Fibroblast of peridontal ligament (primary cell): ENCODE measurements at regions not wholly inside any gene's neighbourhood (a gene's known extent, or its start where the extent isn't known, plus 50 kb on each side); places are given as distances from the start of the nearest gene placed in this dataset.
A peak's percentile ranks its signal among the peaks of the same experiment; 100 is the strongest.

ENCODE experiments used
- DNase-seq: peaks from one replicate; pipeline ENCODE4 v3.0.0-alpha.2; 2010; ENCODE audit errors: extremely low read depth

- DNase-seq: no peak
Measured at GRCh38 chr6:170483413-170483812, 69.7 kb downstream of the PSMB1 start.

GRCh38 chr6:170480050-170480692 lies 72.9 kb downstream of the PSMB1 start:
- DNase-seq: no peak

- no peak for DNase-seq
Measured at GRCh38 chr6:170476360-170476759, 76.7 kb downstream of the PSMB1 start.

GRCh38 chr6:170475118-170475517 lies 78.0 kb downstream of the PSMB1 start:
- no peak for DNase-seq

GRCh38 chr6:170473801-170474200 lies 79.3 kb downstream of the PSMB1 start:
- DNase-seq: no peak

GRCh38 chr6:170473301-170473717 lies 79.8 kb downstream of the PSMB1 start:
- no peak for DNase-seq

- DNase-seq: no peak
Measured at GRCh38 chr6:170471491-170471890, 81.6 kb downstream of the PSMB1 start.

GRCh38 chr6:170470734-170471133 lies 82.4 kb downstream of the PSMB1 start:
- DNase-seq: no peak

GRCh38 chr6:170464524-170464979 lies 88.6 kb downstream of the PSMB1 start:
- DNase-seq: no peak

- DNase-seq: no peak
Measured at GRCh38 chr6:170464080-170464479, 89.0 kb downstream of the PSMB1 start.

GRCh38 chr6:170463101-170463721 lies 89.9 kb downstream of the PSMB1 start:
- no peak for DNase-seq

- no peak for DNase-seq
Measured at GRCh38 chr6:170462366-170463020, 90.6 kb downstream of the PSMB1 start.

GRCh38 chr6:170461556-170462365 lies 91.3 kb downstream of the PSMB1 start:
- DNase-seq: no peak

GRCh38 chr6:170461111-170461510 lies 92.0 kb downstream of the PSMB1 start:
- DNase-seq: no peak

GRCh38 chr6:170460641-170461040 lies 92.5 kb downstream of the PSMB1 start:
- DNase-seq: no peak

GRCh38 chr6:170459451-170459850 lies 93.7 kb downstream of the PSMB1 start:
- peak; percentile 55 for DNase-seq

- peak; percentile 11 for DNase-seq
Measured at GRCh38 chr6:170456886-170457698, 96.0 kb downstream of the PSMB1 start.
